CD4-positive, alpha-beta T cell treated with Interleukin-6 at 100 ng/mL for 8 hours (primary cell): ENCODE measurements at regions not wholly inside any gene's neighbourhood (a gene's known extent, or its start where the extent isn't known, plus 50 kb on each side); places are given as distances from the start of the nearest gene placed in this dataset.

ENCODE experiments used
- DNase-seq: peaks from one replicate; pipeline ENCODE4 v3.0.0-alpha.2; 2020; ENCODE audit warnings: mixed read lengths, low spot score

GRCh38 chr14:22337938-22338337 is 251.1 kb downstream of the DAD1 start:
- DNase-seq = no peak

GRCh38 chr14:22337521-22337920 is 251.5 kb downstream of the DAD1 start:
- DNase-seq = no peak

- no peak for DNase-seq
Measured at GRCh38 chr14:22336031-22336430, 253.0 kb downstream of the DAD1 start.

GRCh38 chr14:22334627-22335026 is 254.4 kb downstream of the DAD1 start:
- no peak for DNase-seq

GRCh38 chr14:22334275-22334577 is 254.8 kb downstream of the DAD1 start:
- DNase-seq = no peak

- DNase-seq = no peak
Measured at GRCh38 chr14:22333422-22334274, 255.4 kb downstream of the DAD1 start.

- no peak for DNase-seq
Measured at GRCh38 chr14:22332686-22333421, 256.2 kb downstream of the DAD1 start.

- DNase-seq = no peak
Measured at GRCh38 chr14:22329371-22329770, 259.7 kb downstream of the DAD1 start.

GRCh38 chr14:22325676-22326400 is 263.2 kb downstream of the DAD1 start:
- no peak for DNase-seq

GRCh38 chr14:22320362-22320750 is 268.7 kb downstream of the DAD1 start:
- no peak for DNase-seq

GRCh38 chr14:22319526-22320361 is 269.3 kb downstream of the DAD1 start:
- peak; percentile 9 for DNase-seq

- DNase-seq = no peak
Measured at GRCh38 chr14:22318951-22319350, 270.1 kb downstream of the DAD1 start.

GRCh38 chr14:22316473-22316872 is 272.6 kb downstream of the DAD1 start:
- DNase-seq = no peak

GRCh38 chr14:22315336-22315735 is 273.7 kb downstream of the DAD1 start:
- no peak for DNase-seq

GRCh38 chr14:22314183-22314820 is 274.7 kb downstream of the DAD1 start:
- DNase-seq = peak; percentile 20

- no peak for DNase-seq
Measured at GRCh38 chr14:22313172-22313801, 275.7 kb downstream of the DAD1 start.

GRCh38 chr14:22311636-22312035 is 277.4 kb downstream of the DAD1 start:
- no peak for DNase-seq

GRCh38 chr14:22305607-22306006 is 283.4 kb downstream of the DAD1 start:
- no peak for DNase-seq

GRCh38 chr14:22304326-22304725 is 284.7 kb downstream of the DAD1 start:
- DNase-seq = no peak

GRCh38 chr14:22303589-22304195 is 285.3 kb downstream of the DAD1 start:
- DNase-seq = no peak

GRCh38 chr14:22300646-22301045 is 288.4 kb downstream of the DAD1 start:
- no peak for DNase-seq
